ENCODE measurements at regions not wholly inside any gene's neighbourhood (a gene's known extent, or its start where the extent isn't known, plus 50 kb on each side); places are given as distances from the start of the nearest gene placed in this dataset.

GRCh38 chr2:150062416-150062815 lies 425.1 kb downstream of the RND3 start:
- TF ChIP-seq CTCF (IDR thresholded peaks at IDR 0.05), result no peak
- TF ChIP-seq POLR2A (IDR thresholded peaks at IDR 0.05), result no peak
